Activated CD4-positive, alpha-beta T cell treated with anti-CD3 and anti-CD28 coated beads, Interleukin-2, Interleukin-6, amounts not matched to agents 100 ng/mL and 50 ng/mL, durations not matched to agents 16 hours and 8 hours (primary cell): ENCODE measurements at regions not wholly inside any gene's neighbourhood (a gene's known extent, or its start where the extent isn't known, plus 50 kb on each side); places are given as distances from the start of the nearest gene placed in this dataset.
"Not testable (repeated sequence)": the region's sequence is repeated elsewhere in the genome, so short reads cannot be mapped to it uniquely, and the experiment has no call there.

ENCODE experiments used
- DNase-seq: peaks from one replicate; pipeline ENCODE4 v3.0.0-alpha.2; 2020

- no peak for DNase-seq
These were observed 615.5 kb upstream of the ADAMTS5 start for GRCh38 chr21:27582246-27582947.

- DNase-seq: no peak
These were observed 614.3 kb upstream of the ADAMTS5 start for GRCh38 chr21:27581168-27581567.

GRCh38 chr21:27580276-27580675 lies 613.4 kb upstream of the ADAMTS5 start:
- DNase-seq: no peak

GRCh38 chr21:27578741-27579265 lies 611.9 kb upstream of the ADAMTS5 start:
- no peak for DNase-seq

- DNase-seq: no peak
These were observed 605.8 kb upstream of the ADAMTS5 start for GRCh38 chr21:27572696-27573095.

GRCh38 chr21:27571706-27572105 lies 604.8 kb upstream of the ADAMTS5 start:
- no peak for DNase-seq

- no peak for DNase-seq
These were observed 603.5 kb upstream of the ADAMTS5 start for GRCh38 chr21:27570306-27570868.

GRCh38 chr21:27569831-27570230 lies 602.9 kb upstream of the ADAMTS5 start:
- DNase-seq: no peak

- DNase-seq: no peak
These were observed 602.2 kb upstream of the ADAMTS5 start for GRCh38 chr21:27569091-27569490.

- DNase-seq: no peak
These were observed 600.5 kb upstream of the ADAMTS5 start for GRCh38 chr21:27567381-27567780.

GRCh38 chr21:27566521-27566920 lies 599.6 kb upstream of the ADAMTS5 start:
- no peak for DNase-seq

- no peak for DNase-seq
These were observed 598.5 kb upstream of the ADAMTS5 start for GRCh38 chr21:27565364-27565763.

- DNase-seq: peak; percentile 16
These were observed 597.9 kb upstream of the ADAMTS5 start for GRCh38 chr21:27564684-27565301.

- no peak for DNase-seq
These were observed 595.4 kb upstream of the ADAMTS5 start for GRCh38 chr21:27562303-27562702.

GRCh38 chr21:27561116-27561515 lies 594.2 kb upstream of the ADAMTS5 start:
- no peak for DNase-seq

GRCh38 chr21:27557356-27557755 lies 590.5 kb upstream of the ADAMTS5 start:
- no peak for DNase-seq

- DNase-seq: no peak
These were observed 589.1 kb upstream of the ADAMTS5 start for GRCh38 chr21:27555996-27556395.

GRCh38 chr21:27550287-27550686 lies 583.4 kb upstream of the ADAMTS5 start:
- no peak for DNase-seq

GRCh38 chr21:27548486-27548885 lies 581.6 kb upstream of the ADAMTS5 start:
- no peak for DNase-seq

- no peak for DNase-seq
These were observed 579.0 kb upstream of the ADAMTS5 start for GRCh38 chr21:27545754-27546349.

- DNase-seq: not testable (repeated sequence)
These were observed 575.2 kb upstream of the ADAMTS5 start for GRCh38 chr21:27542126-27542525.

- DNase-seq: no peak
These were observed 569.4 kb upstream of the ADAMTS5 start for GRCh38 chr21:27536319-27536718.

GRCh38 chr21:27535188-27535587 lies 568.3 kb upstream of the ADAMTS5 start:
- DNase-seq: no peak

- DNase-seq: no peak
These were observed 567.3 kb upstream of the ADAMTS5 start for GRCh38 chr21:27534206-27534605.
